B cell (primary cell): ENCODE measurements at regions not wholly inside any gene's neighbourhood (a gene's known extent, or its start where the extent isn't known, plus 50 kb on each side); places are given as distances from the start of the nearest gene placed in this dataset.

ENCODE experiments used
- ATAC-seq: fragments of 200-7000 bp; cut with Tn5 transposase; one replicate; pipeline ENCODE4 v1.10.0; 2021; ENCODE audit warnings: low read depth, mild to moderate bottlenecking, moderate number of reproducible peaks, moderate library complexity
- CTCF ChIA-PET: fragments of 350-600 bp; sonication (Branson Sonifier 250); formaldehyde crosslinking; loops from one replicate; lab custom pipeline; 2021; ENCODE audit warnings: antibody characterized with exemption, inconsistent platforms; lab: Charles Lee
- POLR2A ChIA-PET: fragments of 350-600 bp; sonication (Branson Sonifier 250); formaldehyde crosslinking; loops from one replicate; lab custom pipeline; 2021; ENCODE audit warnings: antibody characterized with exemption; lab: Charles Lee
- DNase-seq: peaks from one replicate; pipeline ENCODE4 v3.0.0; 2013
- H2AFZ ChIP-seq: 2 replicates; pipeline ENCODE4 v1.6.1; 2012; ENCODE audit warnings: mild to moderate bottlenecking, low read depth, low read length; ENCODE audit not compliant: insufficient read depth, poor library complexity, severe bottlenecking
- H3K27ac ChIP-seq, 2 donors: 1 replicate in 1 of 2; 2 replicates in 1 of 2; pipeline ENCODE4 v1.5.1; 2012 to 2013; ENCODE audit warnings: low read length in 2 of 2, mild to moderate bottlenecking in 2 of 2, moderate library complexity in 1 of 2
- H3K27me3 ChIP-seq, 4 experiments: fragments of 200-600 bp in 1 of 4; sonication (generic) in 1 of 4; replicated peaks in 1 of 4; 1 replicate in 2 of 4; 2 replicates in 2 of 4; pipeline versions ENCODE4 v1.6.1 to v1.7.0; 2013 to 2016; ENCODE audit warnings: low read length in 3 of 4, mild to moderate bottlenecking in 2 of 4, mixed read lengths in 1 of 4, moderate library complexity in 1 of 4; ENCODE audit not compliant: insufficient read depth in 4 of 4, control insufficient read depth in 3 of 4; ENCODE audit errors: control extremely low read depth in 1 of 4
- H3K36me3 ChIP-seq, 2 experiments: replicated peaks in 1 of 2; 1 replicate in 1 of 2; 2 replicates in 1 of 2; pipeline versions ENCODE4 v1.6.1 to v1.7.1; 2013; ENCODE audit warnings: low read length in 1 of 2; ENCODE audit not compliant: insufficient read depth in 2 of 2, control insufficient read depth in 1 of 2; ENCODE audit errors: control extremely low read depth in 1 of 2, extremely low read depth in 1 of 2
- H3K4me1 ChIP-seq, 2 donors: fragments of 200-600 bp in 1 of 2; sonication (generic) in 1 of 2; 1 replicate in 1 of 2; 2 replicates in 1 of 2; pipeline versions ENCODE4 v1.5.1 to v1.6.1; 2013 to 2017; ENCODE audit warnings: low read length in 2 of 2; ENCODE audit not compliant: control insufficient read depth in 2 of 2, insufficient read depth in 2 of 2
- H3K4me2 ChIP-seq: replicated peaks from 2 replicates; pipeline ENCODE3; 2012; ENCODE audit warnings: mild to moderate bottlenecking, low read depth, low read length; ENCODE audit not compliant: poor library complexity, severe bottlenecking
- H3K4me3 ChIP-seq, 5 experiments: fragments of 200-600 bp in 1 of 5; sonication (generic) in 1 of 5; 1 replicate in 3 of 5; 2 replicates in 2 of 5; pipeline versions ENCODE4 v1.5.1 to v1.7.0; 2011 to 2016; ENCODE audit warnings: low read length in 4 of 5, mild to moderate bottlenecking in 4 of 5, low read depth in 2 of 5, control low read depth in 1 of 5, moderate library complexity in 1 of 5; ENCODE audit not compliant: insufficient read depth in 1 of 5; ENCODE audit errors: control extremely low read depth in 1 of 5, extremely low read depth in 1 of 5
- H3K79me2 ChIP-seq: fragments of 200-600 bp; sonication (generic); one replicate; pipeline ENCODE4 v1.6.0; 2016; ENCODE audit warnings: low read length; ENCODE audit not compliant: control insufficient read depth, insufficient read depth
- H3K9ac ChIP-seq: fragments of 200-600 bp; sonication (generic); 2 replicates; pipeline ENCODE4 v1.6.1; 2017; ENCODE audit warnings: mild to moderate bottlenecking, low read length, moderate library complexity
- H3K9me3 ChIP-seq, 3 donors: one replicate each; pipeline versions ENCODE4 v1.6.1 to v1.7.1; 2013; ENCODE audit warnings: low read length in 2 of 3; ENCODE audit not compliant: control insufficient read depth in 2 of 3, insufficient read depth in 1 of 3; ENCODE audit errors: control extremely low read depth in 1 of 3
- H4K20me1 ChIP-seq: 2 replicates; pipeline ENCODE4 v1.6.0; 2012; ENCODE audit warnings: mild to moderate bottlenecking, low read length; ENCODE audit not compliant: insufficient read depth, control insufficient read depth, poor library complexity, severe bottlenecking
- H3K27ac Mint-ChIP-seq: one replicate; pipeline ENCODE4 v1.8.0; 2021; ENCODE audit warnings: mixed read lengths
- H3K27me3 Mint-ChIP-seq: one replicate; pipeline ENCODE4 v1.8.0; 2021; ENCODE audit warnings: mixed read lengths
- H3K4me1 Mint-ChIP-seq: one replicate; pipeline ENCODE4 v1.8.0; 2021; ENCODE audit warnings: mixed read lengths
- H3K4me3 Mint-ChIP-seq: one replicate; pipeline ENCODE4 v1.8.0; 2021; ENCODE audit warnings: mixed read lengths
- H3K9me3 Mint-ChIP-seq: one replicate; pipeline ENCODE4 v1.8.0; 2022; ENCODE audit warnings: mixed read lengths; ENCODE audit not compliant: insufficient read depth
- EZH2 ChIP-seq: IDR thresholded peaks from 2 replicates; pipeline ENCODE4 v1.6.1; 2012; ENCODE audit warnings: borderline replicate concordance, low read depth, mild to moderate bottlenecking, moderate library complexity, low read length; ENCODE audit not compliant: insufficient read depth, poor library complexity, severe bottlenecking
- WGBS: methylation state at CpG from one replicate; pipeline ENCODE4 v1.1.5; 2013; ENCODE audit warnings: missing lambda C conversion rate; ENCODE audit not compliant: insufficient coverage; 5-methylcytosine and 5-hydroxymethylcytosine counted together
- intact Hi-C: fragments of 100-400 bp; cut with micrococcal nuclease; formaldehyde crosslinking; loops from one replicate; pipeline ENCODE4 v1.10.0; 2022
- TF ChIP-seq, protein P1 (sequence below): fragments of 200-600 bp; IDR thresholded peaks from one replicate; pipeline ENCODE4 v1.8.0; 2022; ENCODE audit warnings: antibody characterized with exemption, mild to moderate bottlenecking

DNA sequence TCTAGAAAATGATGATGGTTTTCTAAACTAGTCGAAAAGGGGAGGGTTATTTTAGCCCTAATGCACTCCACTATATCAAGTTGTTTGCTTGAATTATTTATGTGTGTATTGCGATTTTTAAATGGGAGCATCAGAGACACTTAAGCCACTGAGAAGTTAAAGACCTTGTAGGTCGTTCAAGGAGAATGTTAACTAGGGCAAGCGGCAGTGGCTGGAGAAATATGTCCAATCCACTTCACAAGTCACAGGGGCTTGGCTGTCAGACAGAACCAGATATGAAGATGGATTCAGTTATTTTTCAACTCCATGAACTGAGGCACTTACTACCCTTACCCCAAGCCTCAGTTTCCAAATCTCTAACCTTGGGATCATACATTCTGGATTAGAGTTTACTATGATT, 702.0 kb downstream of the CDH11 start:
- Mint-ChIP-seq H3K27me3 (no peaks in the 10 kb centered on the region), H3K4me1 (no peaks in the 10 kb centered on the region), H3K27ac (no peak overlapping the region), H3K9me3 (peaks cover 12% of the 10 kb centered on the region), H3K4me3 (no peak overlapping the region)
- TF ChIP-seq, protein P1, sequence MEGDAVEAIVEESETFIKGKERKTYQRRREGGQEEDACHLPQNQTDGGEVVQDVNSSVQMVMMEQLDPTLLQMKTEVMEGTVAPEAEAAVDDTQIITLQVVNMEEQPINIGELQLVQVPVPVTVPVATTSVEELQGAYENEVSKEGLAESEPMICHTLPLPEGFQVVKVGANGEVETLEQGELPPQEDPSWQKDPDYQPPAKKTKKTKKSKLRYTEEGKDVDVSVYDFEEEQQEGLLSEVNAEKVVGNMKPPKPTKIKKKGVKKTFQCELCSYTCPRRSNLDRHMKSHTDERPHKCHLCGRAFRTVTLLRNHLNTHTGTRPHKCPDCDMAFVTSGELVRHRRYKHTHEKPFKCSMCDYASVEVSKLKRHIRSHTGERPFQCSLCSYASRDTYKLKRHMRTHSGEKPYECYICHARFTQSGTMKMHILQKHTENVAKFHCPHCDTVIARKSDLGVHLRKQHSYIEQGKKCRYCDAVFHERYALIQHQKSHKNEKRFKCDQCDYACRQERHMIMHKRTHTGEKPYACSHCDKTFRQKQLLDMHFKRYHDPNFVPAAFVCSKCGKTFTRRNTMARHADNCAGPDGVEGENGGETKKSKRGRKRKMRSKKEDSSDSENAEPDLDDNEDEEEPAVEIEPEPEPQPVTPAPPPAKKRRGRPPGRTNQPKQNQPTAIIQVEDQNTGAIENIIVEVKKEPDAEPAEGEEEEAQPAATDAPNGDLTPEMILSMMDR: no peak
- no peak for TF ChIP-seq EZH2
- H3K79me2 ChIP-seq: no peaks in the 10 kb centered on the region
- H3K4me2 ChIP-seq: no peak overlapping the region
- no peaks in the 10 kb centered on the region for H4K20me1 ChIP-seq
- DNase-seq (no peak), ATAC-seq (no peak)
- CTCF ChIA-PET: no interaction called here
- WGBS: 83% methylated on average over 2 of the region's 4 CpGs
- no peak overlapping the region for H2AFZ ChIP-seq
- intact Hi-C loops: no loop called here
- H3K36me3 ChIP-seq: no peaks in the 10 kb centered on the region
- H3K4me3 ChIP-seq: no peak overlapping the region
- H3K9ac ChIP-seq: no peak overlapping the region
- POLR2A ChIA-PET: no interaction called here
- no peaks in the 10 kb centered on the region for H3K27me3 ChIP-seq
- no peaks in the 10 kb centered on the region for H3K9me3 ChIP-seq
- H3K27ac ChIP-seq: no peak overlapping the region
- no peaks in the 10 kb centered on the region for H3K4me1 ChIP-seq

DNA sequence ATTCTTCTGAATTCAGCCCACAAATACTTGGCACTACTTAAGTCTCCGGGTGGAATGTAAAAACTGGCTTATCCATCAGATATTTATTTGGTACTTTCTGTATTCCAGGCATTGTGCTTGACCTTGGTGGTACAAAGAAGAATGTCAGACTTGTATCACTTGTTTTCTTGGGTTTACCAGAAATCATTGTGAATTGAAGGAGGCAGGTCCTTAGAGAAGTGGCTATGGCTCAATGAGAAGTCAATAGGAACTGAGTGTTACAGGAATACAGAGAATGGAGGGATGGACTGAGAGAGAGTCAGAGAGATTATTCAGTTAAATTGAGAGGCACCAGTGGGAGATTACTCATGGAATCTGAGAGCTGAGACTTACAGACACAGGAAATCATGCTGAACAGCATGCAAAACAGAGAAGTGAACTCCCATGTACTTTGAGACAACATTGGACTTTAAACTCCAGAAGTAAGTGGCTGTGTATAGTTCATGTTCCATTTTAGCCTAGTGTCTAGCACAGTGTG, 704.1 kb downstream of the CDH11 start:
- DNase-seq (no peak), ATAC-seq (no peak)
- Histone ChIP-seq H3K9ac (no peak overlapping the region), H3K4me1 (no peaks in the 10 kb centered on the region), H3K9me3 (no peaks in the 10 kb centered on the region), H4K20me1 (no peaks in the 10 kb centered on the region), H2AFZ (no peak overlapping the region), H3K36me3 (no peaks in the 10 kb centered on the region), H3K4me2 (no peak overlapping the region), H3K79me2 (no peaks in the 10 kb centered on the region), H3K27me3 (no peaks in the 10 kb centered on the region), H3K27ac (no peak overlapping the region), H3K4me3 (no peak overlapping the region)
- CTCF ChIA-PET: no interaction called here
- H3K4me3 Mint-ChIP-seq: no peak overlapping the region
- intact Hi-C loops: no loop called here
- H3K9me3 Mint-ChIP-seq: peaks cover 10% of the 10 kb centered on the region
- H3K27me3 Mint-ChIP-seq: no peaks in the 10 kb centered on the region
- WGBS: no CpG with 5 or more reads among the region's 1 CpG
- POLR2A ChIA-PET: no interaction called here
- H3K4me1 Mint-ChIP-seq: no peaks in the 10 kb centered on the region
- no peak for TF ChIP-seq EZH2
- TF ChIP-seq, protein P1: no peak
- no peak overlapping the region for H3K27ac Mint-ChIP-seq
